ENCODE measurements at regions not wholly inside any gene's neighbourhood (a gene's known extent, or its start where the extent isn't known, plus 50 kb on each side); places are given as distances from the start of the nearest gene placed in this dataset.

DNA sequence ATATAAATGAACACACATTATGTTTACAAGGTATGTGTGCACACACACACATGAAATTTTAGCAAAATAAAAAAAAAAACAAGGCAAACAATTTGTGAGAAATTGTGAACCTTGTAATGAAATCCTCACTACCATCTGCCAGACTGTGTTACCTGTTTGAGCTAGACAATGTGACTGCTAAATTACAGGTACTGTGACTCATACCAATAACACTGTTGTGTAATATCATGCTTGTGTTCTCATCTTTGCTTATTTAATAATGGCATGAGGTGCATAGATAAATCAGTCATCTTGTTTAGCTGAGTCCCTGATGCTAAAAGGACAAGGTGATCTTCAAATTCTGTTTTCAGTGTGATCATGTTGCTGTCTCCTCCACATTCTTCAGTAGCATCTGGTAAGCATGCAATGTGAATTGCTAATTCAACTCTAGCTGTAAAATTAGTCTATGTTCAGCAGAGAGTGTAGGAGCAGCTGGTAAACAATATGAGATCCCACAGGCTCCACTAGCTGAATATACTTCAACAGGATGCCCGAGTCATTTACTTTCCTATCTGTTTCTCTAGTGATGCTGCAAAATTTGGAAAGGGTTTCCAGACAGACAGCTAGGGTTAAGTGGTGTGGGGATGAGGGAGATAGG is 966.3 kb upstream of the C9orf72 start:
- no peak for DNase-seq (ENCODE audit: low read depth in 2 of 3, low spot score in 2 of 3)

DNA sequence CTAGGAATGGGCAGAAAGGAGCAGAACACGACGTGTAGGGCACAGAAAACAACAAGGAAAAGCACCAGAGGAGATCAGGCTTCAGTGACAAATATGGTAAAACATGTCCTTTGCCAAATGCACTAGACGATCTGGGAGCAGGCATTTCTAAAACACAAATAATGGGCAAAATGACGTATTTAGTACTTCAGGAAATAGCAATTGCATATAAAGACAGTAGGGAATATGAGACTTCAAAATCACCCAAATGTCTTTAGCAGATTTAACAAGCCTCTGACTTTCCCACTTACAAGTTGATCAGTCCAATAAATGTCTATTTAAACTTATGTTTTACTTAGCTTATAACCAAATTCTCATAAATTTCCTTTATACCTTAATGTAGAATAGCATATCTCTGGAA is 969.6 kb upstream of the C9orf72 start:
- no peak for DNase-seq (ENCODE audit: low read depth in 2 of 3, low spot score in 2 of 3)

- no peak for DNase-seq (ENCODE audit: low read depth in 2 of 3, low spot score in 2 of 3)
Observed at GRCh38 chr9:28547527-28547926, 974.2 kb upstream of the C9orf72 start.

DNA sequence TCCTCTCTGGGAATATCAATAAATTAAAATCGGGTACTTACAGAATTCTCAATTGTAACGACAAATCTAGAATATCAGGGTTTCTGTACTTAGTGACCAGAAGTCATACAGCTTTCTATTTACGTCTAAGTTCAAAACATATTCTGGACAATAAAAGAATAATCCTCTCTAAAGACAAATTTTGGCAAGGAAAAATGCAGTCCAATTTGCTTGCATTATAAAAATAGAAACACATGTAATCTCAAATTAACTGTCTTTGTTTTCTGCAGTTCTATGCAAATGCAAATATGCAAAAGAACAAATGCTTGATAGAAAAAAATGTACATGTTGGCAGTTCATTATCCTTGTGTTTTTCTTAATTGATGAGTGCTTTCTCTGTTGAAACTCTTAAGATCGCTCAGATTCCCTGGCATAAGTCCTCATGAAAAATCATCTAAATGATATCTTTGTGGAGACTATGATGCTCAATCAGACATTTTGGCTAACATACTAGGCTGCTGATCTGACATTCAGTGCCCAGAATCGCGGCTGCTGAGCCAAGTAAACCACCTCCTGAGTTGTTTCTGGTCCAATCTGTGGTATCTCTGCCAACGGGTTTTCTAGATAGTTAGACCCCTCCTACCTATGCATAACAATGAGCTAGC is 990.1 kb upstream of the C9orf72 start:
- DNase-seq (ENCODE audit: low read depth in 2 of 3, low spot score in 2 of 3) = no peak

- no peak for DNase-seq (ENCODE audit: low read depth in 2 of 3, low spot score in 2 of 3)
Observed at GRCh38 chr9:28583832-28584231, 1010.6 kb upstream of the C9orf72 start.

GRCh38 chr9:28584542-28584941 is 1011.3 kb upstream of the C9orf72 start:
- DNase-seq (ENCODE audit: low read depth in 2 of 3, low spot score in 2 of 3) = no peak

DNA sequence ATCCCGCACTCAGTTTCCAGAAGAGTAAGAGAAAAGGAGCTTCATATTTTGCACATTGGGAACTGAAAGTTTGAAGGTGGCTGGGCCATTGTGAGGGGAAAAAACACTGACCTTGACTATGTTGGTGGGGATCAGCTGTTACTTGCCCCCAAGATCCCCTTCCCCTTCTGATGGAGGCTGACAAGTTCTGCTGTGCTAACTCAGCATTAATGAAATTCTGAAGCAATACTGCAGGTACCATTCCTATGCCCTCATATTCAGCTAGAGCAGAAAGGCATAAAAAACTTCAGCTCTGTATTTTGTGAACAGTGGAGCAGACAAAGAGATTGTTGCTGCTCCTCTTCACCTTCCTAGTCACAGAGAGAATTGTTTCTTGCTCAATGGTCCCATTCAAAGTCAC is 1013.8 kb upstream of the C9orf72 start:
- DNase-seq (ENCODE audit: low read depth in 2 of 3, low spot score in 2 of 3) = no peak

GRCh38 chr9:28598408-28598807 is 1025.1 kb upstream of the C9orf72 start:
- no peak for DNase-seq (ENCODE audit: low read depth in 2 of 3, low spot score in 2 of 3)

DNA sequence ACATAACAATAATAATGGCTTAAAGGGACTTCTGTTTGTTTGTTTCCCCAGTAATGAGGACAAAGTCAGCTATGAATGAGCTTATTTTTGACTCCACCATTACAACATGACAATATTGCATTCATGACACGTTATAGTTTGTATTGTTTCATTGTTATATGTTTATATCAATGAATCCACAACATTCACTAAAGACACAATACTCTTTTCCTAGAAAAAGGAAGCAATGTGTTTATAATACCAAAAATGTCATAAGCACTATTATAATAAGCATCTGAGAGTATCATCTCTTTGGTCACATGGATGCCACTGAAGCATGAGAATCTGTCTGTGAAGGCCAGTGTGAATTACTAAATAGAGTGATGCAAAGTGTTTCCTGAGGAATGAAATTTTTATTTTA is 1026.9 kb upstream of the C9orf72 start:
- DNase-seq (ENCODE audit: low read depth in 2 of 3, low spot score in 2 of 3) = no peak

DNA sequence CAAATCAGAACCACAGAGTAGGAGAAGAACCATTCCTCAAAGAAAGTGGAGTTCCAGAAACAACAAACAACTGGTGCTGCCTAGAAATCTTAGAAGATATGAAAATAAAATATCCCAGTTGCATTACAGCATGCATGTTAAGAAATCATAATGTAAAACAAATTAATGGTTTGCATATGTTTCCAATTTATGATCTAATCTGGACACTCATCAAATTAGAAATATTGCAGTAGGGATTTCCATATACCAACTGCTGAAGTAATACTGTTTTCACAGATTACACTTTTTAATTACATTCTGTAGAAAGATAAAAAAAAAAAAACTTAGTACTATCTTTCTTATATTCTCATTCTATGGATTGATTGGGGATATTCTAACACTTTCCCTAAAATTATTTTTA is 1034.6 kb upstream of the C9orf72 start:
- DNase-seq (ENCODE audit: low read depth in 2 of 3, low spot score in 2 of 3) = no peak

- no peak for DNase-seq (ENCODE audit: low read depth in 2 of 3, low spot score in 2 of 3)
Observed at GRCh38 chr9:28610339-28610738, 1037.1 kb upstream of the C9orf72 start.

DNA sequence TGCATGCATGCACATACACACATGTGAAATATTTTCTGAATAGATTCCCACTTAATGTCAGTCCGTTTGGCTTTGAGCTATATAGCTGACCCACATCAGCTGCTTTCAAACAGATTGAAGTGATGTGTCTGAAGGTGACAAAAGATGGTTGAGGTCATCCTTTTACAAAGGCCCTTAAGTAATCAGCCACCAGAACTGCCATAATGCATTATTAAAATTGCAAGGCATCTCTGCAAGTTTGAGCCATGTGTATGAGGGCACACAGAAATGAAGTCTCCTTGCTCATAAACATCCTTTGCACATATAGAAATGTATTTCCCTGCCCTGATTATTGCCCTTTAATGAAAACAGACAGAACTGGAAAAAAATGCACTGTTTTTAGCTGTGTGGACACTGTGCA is 1043.0 kb upstream of the C9orf72 start:
- DNase-seq (ENCODE audit: low read depth in 2 of 3, low spot score in 2 of 3) = no peak

GRCh38 chr9:28620011-28620410 is 1046.7 kb upstream of the C9orf72 start:
- no peak for DNase-seq (ENCODE audit: low read depth in 2 of 3, low spot score in 2 of 3)

DNA sequence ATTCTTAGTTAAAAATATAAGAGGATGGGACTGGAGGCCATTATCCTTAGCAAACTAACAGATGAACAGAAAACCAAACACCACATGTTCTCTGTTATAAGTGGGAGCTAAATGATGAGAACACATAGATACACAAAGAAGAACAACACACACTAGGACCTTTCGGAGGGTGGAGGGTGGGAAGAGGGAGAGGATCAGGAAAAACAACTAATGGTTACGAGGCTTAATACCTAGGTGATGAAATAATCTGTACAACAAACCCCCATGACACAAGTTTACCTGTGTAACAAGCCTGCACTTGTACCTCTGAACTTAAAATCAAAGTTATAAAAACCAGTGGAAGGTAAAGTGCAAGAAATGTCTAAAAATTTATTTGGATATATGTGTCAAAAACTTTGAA is 1047.4 kb upstream of the C9orf72 start:
- DNase-seq (ENCODE audit: low read depth in 2 of 3, low spot score in 2 of 3) = no peak

GRCh38 chr9:28624771-28625170 is 1051.5 kb upstream of the C9orf72 start:
- no peak for DNase-seq (ENCODE audit: low read depth in 2 of 3, low spot score in 2 of 3)

- no peak for DNase-seq (ENCODE audit: low read depth in 2 of 3, low spot score in 2 of 3)
Observed at GRCh38 chr9:28628031-28628430, 1054.8 kb upstream of the C9orf72 start.

- DNase-seq (ENCODE audit: low read depth in 2 of 3, low spot score in 2 of 3) = no peak
Observed at GRCh38 chr9:28648723-28649122, 1075.4 kb upstream of the C9orf72 start.

DNA sequence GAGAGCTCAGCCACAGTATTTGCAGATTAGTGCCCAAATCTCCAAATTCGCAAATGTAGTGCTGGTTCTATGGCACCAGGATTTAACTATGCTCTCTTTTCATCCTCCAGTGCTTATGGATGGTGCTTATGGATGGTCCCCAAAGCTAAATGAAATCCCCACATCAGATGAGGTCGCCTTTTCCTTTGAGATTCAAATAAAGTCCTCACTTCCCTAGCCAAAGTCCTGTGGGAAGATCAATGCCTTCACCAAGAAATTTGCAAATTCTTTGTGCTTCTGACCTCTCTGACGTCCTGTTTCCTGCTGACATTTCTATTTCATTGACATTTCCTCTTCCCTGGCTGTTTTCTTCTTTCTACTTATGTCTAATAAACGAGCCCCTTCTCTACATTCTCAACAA is 1077.0 kb upstream of the C9orf72 start:
- no peak for DNase-seq (ENCODE audit: low read depth in 2 of 3, low spot score in 2 of 3)

DNA sequence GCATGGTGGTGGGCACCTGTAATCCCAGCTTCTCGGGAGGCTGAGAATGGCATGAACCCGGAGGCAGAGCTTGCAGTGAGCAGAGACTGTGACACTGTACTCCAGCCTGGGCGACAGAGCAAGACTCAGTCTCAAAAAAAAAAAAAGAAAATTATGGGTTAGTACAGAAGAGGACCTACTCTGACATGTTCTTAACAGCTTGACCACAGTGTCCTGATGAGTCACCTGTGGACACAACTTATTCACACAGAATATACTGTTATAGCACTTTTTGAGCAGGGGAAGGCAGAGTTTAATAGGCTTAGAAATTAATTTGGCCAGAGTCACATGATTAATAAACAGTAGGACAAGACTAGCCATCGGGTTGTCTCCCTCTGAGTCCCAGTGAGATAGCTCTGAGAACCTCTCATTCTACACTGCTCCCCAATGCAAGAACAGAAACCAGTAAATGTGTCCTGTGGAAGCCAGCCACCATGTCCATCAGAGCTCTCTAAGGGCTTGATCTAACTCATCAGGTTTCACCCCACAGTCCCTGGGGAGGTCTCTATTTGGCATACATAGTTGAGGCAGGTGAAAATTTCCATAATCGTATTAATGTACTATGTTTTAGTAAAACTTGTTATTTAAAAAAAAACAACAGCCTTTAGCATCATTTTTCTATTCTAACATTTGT is 1077.9 kb upstream of the C9orf72 start:
- no peak for DNase-seq (ENCODE audit: low read depth in 2 of 3, low spot score in 2 of 3)

GRCh38 chr9:28653216-28653615 is 1079.9 kb upstream of the C9orf72 start:
- DNase-seq (ENCODE audit: low read depth in 2 of 3, low spot score in 2 of 3) = no peak

DNA sequence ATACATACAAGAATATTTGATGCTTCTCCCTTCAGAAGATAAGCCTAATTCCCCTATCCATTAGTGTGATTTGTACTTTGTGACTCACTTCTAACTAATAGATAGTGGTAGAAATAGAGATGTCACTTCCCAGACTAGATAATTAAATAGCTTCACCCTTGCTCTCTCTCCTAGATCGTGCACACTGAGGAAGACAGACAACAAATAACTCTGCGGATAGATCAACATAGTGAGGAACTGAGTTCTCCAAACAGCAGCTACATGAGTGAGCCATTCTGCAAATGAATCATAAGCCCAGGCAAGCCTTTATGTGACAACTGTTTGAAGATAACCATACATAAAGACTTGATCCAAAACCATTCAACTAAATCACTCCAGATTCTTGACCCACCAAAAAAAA is 1083.4 kb upstream of the C9orf72 start:
- DNase-seq (ENCODE audit: low read depth in 2 of 3, low spot score in 2 of 3) = no peak

GRCh38 chr9:28661853-28662252 is 1088.6 kb upstream of the C9orf72 start:
- DNase-seq (ENCODE audit: low read depth in 2 of 3, low spot score in 2 of 3) = no peak

All from hematopoietic multipotent progenitor cell (in vitro differentiated cells).